GM23338 (cell line): ENCODE measurements at regions not wholly inside any gene's neighbourhood (a gene's known extent, or its start where the extent isn't known, plus 50 kb on each side); places are given as distances from the start of the nearest gene placed in this dataset.

Experiments used
- CTCF ChIP-seq, 2 experiments: fragments of 200-600 bp in 1 of 2; sonication (generic) in 1 of 2; conservative IDR thresholded peaks; 2 replicates each; pipeline versions ENCODE4 v1.5.1 to v1.6.1; 2016 to 2017; ENCODE audit warnings: antibody characterized with exemption in 2 of 2, low read depth in 2 of 2, mild to moderate bottlenecking in 2 of 2, moderate library complexity in 1 of 2
- EZH2 ChIP-seq: fragments of 200-600 bp; sonication (generic); IDR thresholded peaks from one replicate; pipeline ENCODE4 v1.8.0; 2017; ENCODE audit warnings: antibody characterized with exemption, mild to moderate bottlenecking, low read depth; ENCODE audit not compliant: unreplicated experiment
- POLR2AphosphoS5 ChIP-seq: IDR thresholded peaks from 2 replicates; pipeline ENCODE4 v1.6.1; 2016; ENCODE audit warnings: antibody characterized with exemption, low read depth

GRCh38 chr7:53661645-53662217 is 626.3 kb downstream of the POM121L12 start:
- TF ChIP-seq CTCF (conservative IDR thresholded peaks at IDR 0.05; ENCODE audit: low read depth in 2 of 2) (no peak), POLR2AphosphoS5 (no peak), EZH2 (no peak)
